ENCODE measurements at regions not wholly inside any gene's neighbourhood (a gene's known extent, or its start where the extent isn't known, plus 50 kb on each side); places are given as distances from the start of the nearest gene placed in this dataset.

DNA sequence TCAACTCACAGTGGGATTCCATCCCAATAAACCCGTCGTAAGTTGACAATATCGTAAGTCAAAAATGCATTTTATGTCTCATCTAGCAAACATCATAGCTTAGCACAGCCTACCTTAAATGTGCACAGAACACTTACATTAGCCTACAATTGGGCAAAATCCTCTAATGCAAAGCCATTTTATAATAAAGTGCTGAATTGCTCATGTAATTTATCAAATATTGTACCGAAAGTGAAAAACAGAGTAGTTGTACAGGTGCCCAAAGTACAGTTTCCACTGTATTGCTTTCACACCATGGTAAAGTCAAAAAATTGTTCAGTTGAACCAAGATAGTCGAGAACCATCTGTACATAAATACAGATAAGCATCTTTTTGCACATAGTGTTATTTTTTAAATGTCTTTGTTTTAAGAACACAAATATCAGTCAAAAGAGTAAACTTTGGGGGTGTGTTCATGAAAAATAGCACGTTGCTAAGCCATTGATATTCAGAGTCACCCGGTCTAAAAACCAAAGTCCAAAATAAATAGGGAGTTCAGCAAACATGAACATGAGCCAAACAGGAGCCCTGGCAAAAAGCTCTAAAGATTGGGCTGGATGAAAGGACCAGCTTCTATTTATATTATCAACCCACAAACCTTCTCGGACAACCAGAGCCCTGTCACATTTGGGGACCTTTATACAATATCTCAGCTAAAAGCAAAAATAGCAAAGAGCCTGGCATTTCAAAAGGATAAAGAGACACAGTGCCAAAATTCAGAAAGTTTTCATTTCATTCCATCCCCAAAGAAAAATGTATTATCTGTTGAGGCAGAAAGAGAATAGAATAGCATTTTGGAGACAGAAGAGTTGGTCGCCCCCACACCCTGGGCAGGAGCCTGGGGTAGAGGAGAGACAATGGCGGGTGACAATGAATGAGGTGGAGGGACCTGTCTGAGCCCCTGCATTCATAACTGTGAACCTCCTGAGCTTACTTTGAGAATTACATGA lies 105.9 kb upstream of the SH3BP4 start:
- no peak overlapping the region for H3K27ac ChIP-seq (ENCODE audit: low read length)
- peaks cover 0 to 4% of the 10 kb centered on the region in 2 donors for H3K4me1 ChIP-seq (ENCODE audit: control insufficient read depth in 1 of 2, insufficient read depth in 2 of 2, low read length in 2 of 2)
- H3K27me3 ChIP-seq (ENCODE audit: low read depth, low read length) = no peaks in the 10 kb centered on the region
- H3K4me3 ChIP-seq (ENCODE audit: low read depth in 1 of 2, low read length in 2 of 2) = no peak overlapping the region
- H3K36me3 ChIP-seq (ENCODE audit: control insufficient read depth in 1 of 2, insufficient read depth in 2 of 2, low read length in 2 of 2) = no peaks in the 10 kb centered on the region
- no peaks in the 10 kb centered on the region for H3K9me3 ChIP-seq (ENCODE audit: control insufficient read depth in 1 of 2, low read length in 2 of 2)

DNA sequence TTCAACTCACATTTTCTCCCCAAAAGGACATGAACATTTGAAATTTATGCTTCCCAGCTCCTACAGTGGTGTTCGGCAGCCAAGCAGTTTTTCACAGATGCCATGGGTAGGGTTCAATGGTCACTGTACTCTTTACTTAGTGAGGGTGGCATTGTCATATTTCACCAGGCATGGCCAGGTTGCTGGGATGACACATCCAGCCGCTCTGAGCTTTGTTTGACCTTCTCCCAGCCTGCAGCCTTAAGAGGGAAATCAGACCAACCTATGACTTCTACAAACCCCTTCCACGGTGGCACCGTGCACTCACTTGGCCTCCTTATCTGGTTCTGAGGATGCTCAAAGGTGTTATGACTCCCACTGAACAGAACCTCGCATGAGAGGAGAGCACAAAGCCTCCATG lies 108.4 kb upstream of the SH3BP4 start:
- H3K9me3 ChIP-seq (ENCODE audit: control insufficient read depth in 1 of 2, low read length in 2 of 2) = no peaks in the 10 kb centered on the region
- H3K27ac ChIP-seq (ENCODE audit: low read length) = no peak overlapping the region

DNA sequence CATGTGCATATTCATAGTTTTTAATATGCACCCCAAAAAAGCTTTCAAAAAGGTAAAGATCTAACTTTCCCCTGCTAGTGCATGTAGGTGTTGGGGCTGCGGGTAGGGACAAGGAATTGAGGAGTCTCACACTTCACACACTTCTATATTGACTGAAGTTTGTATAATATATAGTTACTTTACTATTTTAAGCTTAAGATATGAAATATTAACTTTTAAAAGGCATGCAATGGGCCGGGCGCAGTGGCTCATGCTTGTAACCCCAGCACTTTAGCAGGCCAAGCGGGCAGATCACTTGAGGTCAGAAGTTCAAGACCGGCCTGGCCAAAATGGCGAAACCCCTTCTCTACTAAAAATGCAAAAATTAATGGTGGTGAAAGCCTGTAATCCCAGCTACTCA lies 109.1 kb upstream of the SH3BP4 start:
- H3K27me3 ChIP-seq (ENCODE audit: low read depth, low read length) = no peaks in the 10 kb centered on the region
- no peaks in the 10 kb centered on the region for H3K36me3 ChIP-seq (ENCODE audit: control insufficient read depth in 1 of 2, insufficient read depth in 2 of 2, low read length in 2 of 2)
- H3K4me3 ChIP-seq (ENCODE audit: low read depth in 1 of 2, low read length in 2 of 2) = no peak overlapping the region
- no peak overlapping the region for H3K27ac ChIP-seq (ENCODE audit: low read length)
- no peaks in the 10 kb centered on the region for H3K9me3 ChIP-seq (ENCODE audit: control insufficient read depth in 1 of 2, low read length in 2 of 2)
- H3K4me1 ChIP-seq (ENCODE audit: control insufficient read depth in 1 of 2, insufficient read depth in 2 of 2, low read length in 2 of 2) = peaks cover 0 to 15% of the 10 kb centered on the region in 2 donors

More for the DNA sequence above, 108.4 kb upstream of the SH3BP4 start:
- H3K36me3 ChIP-seq (ENCODE audit: control insufficient read depth in 1 of 2, insufficient read depth in 2 of 2, low read length in 2 of 2) = no peaks in the 10 kb centered on the region
- H3K4me3 ChIP-seq (ENCODE audit: low read depth in 1 of 2, low read length in 2 of 2) = no peak overlapping the region
- no peaks in the 10 kb centered on the region for H3K27me3 ChIP-seq (ENCODE audit: low read depth, low read length)
- peaks cover 0 to 15% of the 10 kb centered on the region in 2 donors for H3K4me1 ChIP-seq (ENCODE audit: control insufficient read depth in 1 of 2, insufficient read depth in 2 of 2, low read length in 2 of 2)

- Histone ChIP-seq H3K27me3 (ENCODE audit: low read depth, low read length) (no peaks in the 10 kb centered on the region), H3K27ac (ENCODE audit: low read length) (no peak overlapping the region), H3K36me3 (ENCODE audit: control insufficient read depth in 1 of 2, insufficient read depth in 2 of 2, low read length in 2 of 2) (no peaks in the 10 kb centered on the region), H3K4me1 (ENCODE audit: control insufficient read depth in 1 of 2, insufficient read depth in 2 of 2, low read length in 2 of 2) (peaks cover 0 to 15% of the 10 kb centered on the region in 2 donors), H3K9me3 (ENCODE audit: control insufficient read depth in 1 of 2, low read length in 2 of 2) (no peaks in the 10 kb centered on the region), H3K4me3 (ENCODE audit: low read depth in 1 of 2, low read length in 2 of 2) (no peak overlapping the region)
These were observed 110.3 kb upstream of the SH3BP4 start for GRCh38 chr2:234841321-234842015.

- H3K4me3 ChIP-seq (ENCODE audit: low read depth in 1 of 2, low read length in 2 of 2) = no peak overlapping the region
- no peak overlapping the region for H3K27ac ChIP-seq (ENCODE audit: low read length)
- H3K9me3 ChIP-seq (ENCODE audit: control insufficient read depth in 1 of 2, low read length in 2 of 2) = no peaks in the 10 kb centered on the region
- no peaks in the 10 kb centered on the region for H3K36me3 ChIP-seq (ENCODE audit: control insufficient read depth in 1 of 2, insufficient read depth in 2 of 2, low read length in 2 of 2)
- no peaks in the 10 kb centered on the region for H3K27me3 ChIP-seq (ENCODE audit: low read depth, low read length)
- H3K4me1 ChIP-seq (ENCODE audit: control insufficient read depth in 1 of 2, insufficient read depth in 2 of 2, low read length in 2 of 2) = peaks cover 0 to 15% of the 10 kb centered on the region in 2 donors
These were observed 111.5 kb upstream of the SH3BP4 start for GRCh38 chr2:234840336-234840735.

DNA sequence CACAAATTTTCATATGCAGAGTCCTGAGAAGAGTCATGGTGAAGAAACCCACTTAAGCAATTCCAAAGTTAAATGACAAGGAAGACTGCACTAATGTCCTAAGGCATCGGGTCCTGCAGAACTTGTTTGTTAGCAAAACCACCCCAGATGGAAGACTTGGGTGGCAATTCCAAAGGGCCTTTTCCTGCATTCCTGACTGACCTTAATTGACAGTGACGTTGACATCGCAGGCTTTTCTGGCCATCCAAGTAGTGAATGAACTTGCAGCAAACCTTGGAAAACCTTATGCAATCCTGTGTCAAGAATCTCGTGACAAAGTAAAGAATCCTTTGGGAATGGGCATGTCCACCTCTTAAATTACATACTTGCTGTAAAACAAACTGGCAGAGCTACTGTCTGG lies 112.5 kb upstream of the SH3BP4 start:
- Histone ChIP-seq H3K4me1 (ENCODE audit: control insufficient read depth in 1 of 2, insufficient read depth in 2 of 2, low read length in 2 of 2) (peaks cover 0 to 15% of the 10 kb centered on the region in 2 donors), H3K36me3 (ENCODE audit: control insufficient read depth in 1 of 2, insufficient read depth in 2 of 2, low read length in 2 of 2) (no peaks in the 10 kb centered on the region), H3K27ac (ENCODE audit: low read length) (no peak overlapping the region), H3K9me3 (ENCODE audit: control insufficient read depth in 1 of 2, low read length in 2 of 2) (no peaks in the 10 kb centered on the region), H3K27me3 (ENCODE audit: low read depth, low read length) (no peaks in the 10 kb centered on the region), H3K4me3 (ENCODE audit: low read depth in 1 of 2, low read length in 2 of 2) (no peak overlapping the region)

- H3K9me3 ChIP-seq (ENCODE audit: control insufficient read depth in 1 of 2, low read length in 2 of 2) = no peaks in the 10 kb centered on the region
- H3K4me3 ChIP-seq (ENCODE audit: low read depth in 1 of 2, low read length in 2 of 2) = no peak overlapping the region
- H3K27me3 ChIP-seq (ENCODE audit: low read depth, low read length) = no peaks in the 10 kb centered on the region
- peaks cover 0 to 15% of the 10 kb centered on the region in 2 donors for H3K4me1 ChIP-seq (ENCODE audit: control insufficient read depth in 1 of 2, insufficient read depth in 2 of 2, low read length in 2 of 2)
- H3K27ac ChIP-seq (ENCODE audit: low read length) = no peak overlapping the region
- H3K36me3 ChIP-seq (ENCODE audit: control insufficient read depth in 1 of 2, insufficient read depth in 2 of 2, low read length in 2 of 2) = no peaks in the 10 kb centered on the region
These were observed 115.5 kb upstream of the SH3BP4 start for GRCh38 chr2:234836271-234836670.

GRCh38 chr2:234835738-234836137 lies 116.1 kb upstream of the SH3BP4 start:
- Histone ChIP-seq H3K36me3 (ENCODE audit: control insufficient read depth in 1 of 2, insufficient read depth in 2 of 2, low read length in 2 of 2) (no peaks in the 10 kb centered on the region), H3K27me3 (ENCODE audit: low read depth, low read length) (no peaks in the 10 kb centered on the region), H3K27ac (ENCODE audit: low read length) (no peak overlapping the region), H3K4me3 (ENCODE audit: low read depth in 1 of 2, low read length in 2 of 2) (no peak overlapping the region), H3K9me3 (ENCODE audit: control insufficient read depth in 1 of 2, low read length in 2 of 2) (no peaks in the 10 kb centered on the region), H3K4me1 (ENCODE audit: control insufficient read depth in 1 of 2, insufficient read depth in 2 of 2, low read length in 2 of 2) (peaks cover 0 to 9% of the 10 kb centered on the region in 2 donors)

DNA sequence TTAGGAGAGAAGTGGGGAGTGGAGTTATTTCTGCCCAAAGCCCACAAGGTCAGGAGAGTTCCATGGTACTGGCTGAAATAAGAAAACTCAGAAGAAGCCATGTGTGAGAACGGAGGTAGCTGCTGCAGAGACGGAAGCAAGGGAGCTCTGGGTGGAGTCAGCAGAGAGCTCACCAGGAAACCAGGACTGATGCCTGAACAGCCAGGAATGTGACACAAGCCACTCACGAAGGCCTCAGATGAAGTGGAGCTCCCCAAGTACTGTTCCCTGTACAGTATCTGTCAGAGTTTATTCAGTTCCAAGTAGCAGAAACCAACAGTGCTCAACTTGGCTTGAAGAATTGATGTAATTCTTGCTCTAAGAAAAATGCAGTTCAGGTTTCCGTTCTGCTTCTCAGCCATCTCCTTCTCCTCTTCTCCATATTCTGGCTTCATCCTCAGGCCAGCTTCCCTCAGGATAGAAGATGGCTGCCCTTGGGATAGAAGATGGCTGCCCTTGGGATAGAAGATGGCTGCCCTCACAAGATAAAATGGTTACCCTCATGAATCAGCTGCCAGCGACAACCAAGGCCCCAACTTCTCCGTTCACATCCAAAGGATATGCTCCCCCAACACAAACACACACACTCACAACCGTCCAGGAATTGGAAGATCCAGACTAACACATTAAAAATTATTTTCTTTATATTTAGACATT lies 117.4 kb upstream of the SH3BP4 start:
- H3K4me3 ChIP-seq (ENCODE audit: low read depth in 1 of 2, low read length in 2 of 2) = no peak overlapping the region
- no peaks in the 10 kb centered on the region for H3K27me3 ChIP-seq (ENCODE audit: low read depth, low read length)
- H3K36me3 ChIP-seq (ENCODE audit: control insufficient read depth in 1 of 2, insufficient read depth in 2 of 2, low read length in 2 of 2) = no peaks in the 10 kb centered on the region
- H3K9me3 ChIP-seq (ENCODE audit: control insufficient read depth in 1 of 2, low read length in 2 of 2) = no peaks in the 10 kb centered on the region
- H3K4me1 ChIP-seq (ENCODE audit: control insufficient read depth in 1 of 2, insufficient read depth in 2 of 2, low read length in 2 of 2) = no peaks in the 10 kb centered on the region
- H3K27ac ChIP-seq (ENCODE audit: low read length) = no peak overlapping the region

DNA sequence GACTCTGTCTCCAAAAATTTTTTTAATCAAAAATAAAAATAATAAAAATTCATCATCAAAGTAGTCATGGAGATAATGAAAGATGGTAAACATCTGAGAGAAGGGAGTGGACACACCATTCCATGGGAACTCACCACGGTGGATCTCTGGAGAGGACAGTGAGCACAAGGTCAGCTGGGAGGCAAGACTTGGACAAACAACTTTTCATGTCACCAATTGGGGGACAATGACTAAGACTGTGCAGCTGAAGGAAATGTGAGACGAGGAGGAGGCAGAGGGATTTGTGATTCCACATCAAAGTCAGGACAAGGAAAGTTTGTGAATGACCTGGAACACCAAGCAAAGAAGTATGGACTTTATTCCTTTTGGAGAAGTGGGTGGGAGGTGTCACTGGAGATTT lies 121.0 kb upstream of the SH3BP4 start:
- H3K27ac ChIP-seq (ENCODE audit: low read length) = no peak overlapping the region
- no peak overlapping the region for H3K4me3 ChIP-seq (ENCODE audit: low read depth in 1 of 2, low read length in 2 of 2)
- no peaks in the 10 kb centered on the region for H3K9me3 ChIP-seq (ENCODE audit: control insufficient read depth in 1 of 2, low read length in 2 of 2)
- H3K4me1 ChIP-seq (ENCODE audit: control insufficient read depth in 1 of 2, insufficient read depth in 2 of 2, low read length in 2 of 2) = no peaks in the 10 kb centered on the region
- no peaks in the 10 kb centered on the region for H3K27me3 ChIP-seq (ENCODE audit: low read depth, low read length)
- H3K36me3 ChIP-seq (ENCODE audit: control insufficient read depth in 1 of 2, insufficient read depth in 2 of 2, low read length in 2 of 2) = no peaks in the 10 kb centered on the region

DNA sequence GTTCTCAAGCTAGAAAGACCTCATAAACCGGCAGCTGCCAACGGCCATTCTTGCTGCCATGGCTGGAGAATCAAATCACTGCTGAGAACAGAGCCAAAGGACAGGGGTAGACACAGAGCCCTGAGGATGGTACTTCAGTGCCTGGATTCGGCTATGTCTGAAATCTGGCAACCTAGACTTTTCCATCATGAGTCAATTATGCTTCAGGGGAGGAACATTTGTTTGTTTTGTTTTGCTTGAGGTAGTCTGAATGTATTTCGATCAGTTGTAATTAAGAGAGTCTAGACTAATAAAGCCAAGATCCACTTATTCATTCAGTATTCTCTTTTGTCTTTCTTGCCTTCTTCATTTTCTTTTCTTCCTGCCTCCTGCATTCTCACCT lies 122.8 kb upstream of the SH3BP4 start:
- no peaks in the 10 kb centered on the region for H3K9me3 ChIP-seq (ENCODE audit: control insufficient read depth in 1 of 2, low read length in 2 of 2)
- no peaks in the 10 kb centered on the region for H3K4me1 ChIP-seq (ENCODE audit: control insufficient read depth in 1 of 2, insufficient read depth in 2 of 2, low read length in 2 of 2)
- no peaks in the 10 kb centered on the region for H3K27me3 ChIP-seq (ENCODE audit: low read depth, low read length)
- no peak overlapping the region for H3K27ac ChIP-seq (ENCODE audit: low read length)
- no peaks in the 10 kb centered on the region for H3K36me3 ChIP-seq (ENCODE audit: control insufficient read depth in 1 of 2, insufficient read depth in 2 of 2, low read length in 2 of 2)
- no peak overlapping the region for H3K4me3 ChIP-seq (ENCODE audit: low read depth in 1 of 2, low read length in 2 of 2)
